ENCODE measurements at regions not wholly inside any gene's neighbourhood (a gene's known extent, or its start where the extent isn't known, plus 50 kb on each side); places are given as distances from the start of the nearest gene placed in this dataset.
A peak's percentile ranks its signal among the peaks of the same experiment; 100 is the strongest.

DNA sequence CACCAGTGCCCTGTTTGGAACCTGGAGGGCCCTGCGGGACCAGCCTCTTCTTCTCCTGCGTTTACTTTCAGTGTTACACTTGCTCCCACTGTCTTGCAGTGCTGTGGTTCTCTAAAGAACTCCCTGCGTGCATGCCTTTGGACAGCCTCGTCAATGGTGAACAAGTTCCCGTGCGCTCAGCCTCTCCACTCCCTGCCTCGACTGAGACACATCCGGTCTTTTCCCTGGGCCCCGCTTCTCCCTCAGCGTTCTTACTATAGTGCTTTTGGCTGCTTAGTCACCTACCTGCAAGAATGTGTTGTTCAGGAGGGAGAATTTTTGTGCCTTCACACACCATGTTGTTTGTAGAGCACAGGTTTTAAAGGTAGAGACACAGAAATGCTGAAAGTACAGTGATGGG lies 520.7 kb upstream of the MKI67 start:
- Mint-ChIP-seq H3K4me3 (no peak overlapping the region), H3K4me1 (no peaks in the 10 kb centered on the region), H3K27ac (no peak overlapping the region), H3K27me3 (ENCODE audit: low read depth, poor library complexity) (peaks cover 3% of the 10 kb centered on the region), H3K36me3 (ENCODE audit: low read depth) (no peaks in the 10 kb centered on the region), H3K9me3 (peaks cover 9% of the 10 kb centered on the region)
- TF ChIP-seq, protein P1, sequence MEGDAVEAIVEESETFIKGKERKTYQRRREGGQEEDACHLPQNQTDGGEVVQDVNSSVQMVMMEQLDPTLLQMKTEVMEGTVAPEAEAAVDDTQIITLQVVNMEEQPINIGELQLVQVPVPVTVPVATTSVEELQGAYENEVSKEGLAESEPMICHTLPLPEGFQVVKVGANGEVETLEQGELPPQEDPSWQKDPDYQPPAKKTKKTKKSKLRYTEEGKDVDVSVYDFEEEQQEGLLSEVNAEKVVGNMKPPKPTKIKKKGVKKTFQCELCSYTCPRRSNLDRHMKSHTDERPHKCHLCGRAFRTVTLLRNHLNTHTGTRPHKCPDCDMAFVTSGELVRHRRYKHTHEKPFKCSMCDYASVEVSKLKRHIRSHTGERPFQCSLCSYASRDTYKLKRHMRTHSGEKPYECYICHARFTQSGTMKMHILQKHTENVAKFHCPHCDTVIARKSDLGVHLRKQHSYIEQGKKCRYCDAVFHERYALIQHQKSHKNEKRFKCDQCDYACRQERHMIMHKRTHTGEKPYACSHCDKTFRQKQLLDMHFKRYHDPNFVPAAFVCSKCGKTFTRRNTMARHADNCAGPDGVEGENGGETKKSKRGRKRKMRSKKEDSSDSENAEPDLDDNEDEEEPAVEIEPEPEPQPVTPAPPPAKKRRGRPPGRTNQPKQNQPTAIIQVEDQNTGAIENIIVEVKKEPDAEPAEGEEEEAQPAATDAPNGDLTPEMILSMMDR (IDR thresholded peaks at IDR 0.05), result no peak
- no peak for DNase-seq

- TF ChIP-seq, protein P1 (IDR thresholded peaks at IDR 0.05), result no peak
- peaks cover 6% of the 10 kb centered on the region for H3K9me3 Mint-ChIP-seq
- peak overlapping the region; percentile 89 for H3K27ac Mint-ChIP-seq
- no peak overlapping the region for H3K4me3 Mint-ChIP-seq
- no peaks in the 10 kb centered on the region for H3K36me3 Mint-ChIP-seq (ENCODE audit: low read depth)
- H3K27me3 Mint-ChIP-seq (ENCODE audit: low read depth, poor library complexity), result peaks cover 7% of the 10 kb centered on the region
- peaks cover 22% of the 10 kb centered on the region for H3K4me1 Mint-ChIP-seq
- DNase-seq, result peak; percentile 41
These were observed 531.3 kb upstream of the MKI67 start for GRCh38 chr10:128657548-128657947.

DNA sequence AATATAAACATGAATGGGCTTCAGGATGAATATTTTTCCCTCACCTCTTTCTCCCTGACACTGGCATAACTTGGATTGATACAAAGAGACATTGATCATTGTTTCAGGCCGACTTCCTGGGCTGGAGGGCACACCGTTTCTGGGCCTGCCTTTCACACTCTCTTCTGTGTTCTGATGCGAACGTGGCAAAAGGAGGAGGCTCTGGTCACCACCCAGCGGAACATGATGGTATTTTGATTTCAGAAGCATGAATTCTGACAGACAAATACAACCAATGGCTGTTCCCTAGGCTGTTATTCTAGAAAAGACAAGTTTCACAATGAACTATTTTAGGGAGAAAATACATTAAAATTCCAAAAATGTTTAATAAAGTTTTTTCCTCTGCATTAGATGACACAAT lies 534.5 kb upstream of the MKI67 start:
- peaks cover 11% of the 10 kb centered on the region for H3K27me3 Mint-ChIP-seq (ENCODE audit: low read depth, poor library complexity)
- no peaks in the 10 kb centered on the region for H3K36me3 Mint-ChIP-seq (ENCODE audit: low read depth)
- H3K4me1 Mint-ChIP-seq, result peaks cover 22% of the 10 kb centered on the region
- H3K4me3 Mint-ChIP-seq, result no peak overlapping the region
- no peak for DNase-seq
- TF ChIP-seq, protein P1 (IDR thresholded peaks at IDR 0.05), result no peak
- H3K9me3 Mint-ChIP-seq, result peaks cover 26% of the 10 kb centered on the region
- no peak overlapping the region for H3K27ac Mint-ChIP-seq

GRCh38 chr10:128661404-128662197 lies 535.4 kb upstream of the MKI67 start:
- H3K27ac Mint-ChIP-seq, result no peak overlapping the region
- peaks cover 17% of the 10 kb centered on the region for H3K4me1 Mint-ChIP-seq
- H3K9me3 Mint-ChIP-seq, result peaks cover 26% of the 10 kb centered on the region
- H3K36me3 Mint-ChIP-seq (ENCODE audit: low read depth), result no peaks in the 10 kb centered on the region
- peaks cover 9% of the 10 kb centered on the region for H3K27me3 Mint-ChIP-seq (ENCODE audit: low read depth, poor library complexity)
- H3K4me3 Mint-ChIP-seq, result no peak overlapping the region
- no peak for DNase-seq
- TF ChIP-seq, protein P1 (IDR thresholded peaks at IDR 0.05), result no peak

DNA sequence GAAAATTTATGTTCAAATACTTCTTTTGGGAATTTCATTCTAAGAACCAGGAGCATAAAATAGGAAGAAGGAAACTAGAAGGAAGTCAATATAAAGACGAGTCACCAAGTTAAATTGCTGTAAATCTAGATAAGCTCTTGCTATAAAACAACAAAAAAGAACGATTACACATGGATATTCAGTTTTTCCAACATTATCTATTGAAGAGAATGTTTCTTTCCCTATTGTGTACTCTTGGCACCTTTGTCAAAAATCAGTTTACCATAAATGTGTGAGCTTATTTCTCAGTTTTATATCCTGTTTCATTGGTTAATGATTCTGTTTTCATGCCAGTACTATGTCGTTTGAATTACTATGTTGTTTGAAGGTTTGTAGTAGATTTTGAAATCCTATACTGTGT lies 536.3 kb upstream of the MKI67 start:
- TF ChIP-seq, protein P1 (IDR thresholded peaks at IDR 0.05), result no peak

GRCh38 chr10:128664729-128665128 lies 538.5 kb upstream of the MKI67 start:
- Mint-ChIP-seq H3K4me1 (no peaks in the 10 kb centered on the region), H3K4me3 (no peak overlapping the region), H3K36me3 (ENCODE audit: low read depth) (no peaks in the 10 kb centered on the region), H3K27me3 (ENCODE audit: low read depth, poor library complexity) (peaks cover 6% of the 10 kb centered on the region), H3K27ac (no peak overlapping the region), H3K9me3 (peaks cover 26% of the 10 kb centered on the region)
- TF ChIP-seq, protein P1 (IDR thresholded peaks at IDR 0.05), result no peak
- no peak for DNase-seq

More for the DNA sequence above, 536.3 kb upstream of the MKI67 start:
- no peak for DNase-seq
- H3K36me3 Mint-ChIP-seq (ENCODE audit: low read depth), result no peaks in the 10 kb centered on the region
- no peak overlapping the region for H3K27ac Mint-ChIP-seq
- peaks cover 26% of the 10 kb centered on the region for H3K9me3 Mint-ChIP-seq
- peaks cover 9% of the 10 kb centered on the region for H3K27me3 Mint-ChIP-seq (ENCODE audit: low read depth, poor library complexity)
- no peak overlapping the region for H3K4me3 Mint-ChIP-seq
- peaks cover 8% of the 10 kb centered on the region for H3K4me1 Mint-ChIP-seq
